ENCODE measurements at regions not wholly inside any gene's neighbourhood (a gene's known extent, or its start where the extent isn't known, plus 50 kb on each side); places are given as distances from the start of the nearest gene placed in this dataset.

GRCh38 chr9:129542741-129543140, 78.2 kb downstream of the C9orf50 start:
- TF ChIP-seq CTCF (IDR thresholded peaks at IDR 0.05; ENCODE audit: low read length) (no peak), EZH2phosphoT487 (IDR thresholded peaks at IDR 0.05; ENCODE audit: low read length) (no peak), EZH2 (optimal IDR thresholded peaks at IDR 0.05; ENCODE audit: low read depth, low read length) (no peak)

Measured in MM.1S (cell line).